ENCODE measurements at regions not wholly inside any gene's neighbourhood (a gene's known extent, or its start where the extent isn't known, plus 50 kb on each side); places are given as distances from the start of the nearest gene placed in this dataset.

- no peak for DNase-seq (ENCODE audit: low spot score)
Measured at GRCh38 chr7:85508642-85509410, 322.0 kb upstream of the SEMA3D start.

DNA sequence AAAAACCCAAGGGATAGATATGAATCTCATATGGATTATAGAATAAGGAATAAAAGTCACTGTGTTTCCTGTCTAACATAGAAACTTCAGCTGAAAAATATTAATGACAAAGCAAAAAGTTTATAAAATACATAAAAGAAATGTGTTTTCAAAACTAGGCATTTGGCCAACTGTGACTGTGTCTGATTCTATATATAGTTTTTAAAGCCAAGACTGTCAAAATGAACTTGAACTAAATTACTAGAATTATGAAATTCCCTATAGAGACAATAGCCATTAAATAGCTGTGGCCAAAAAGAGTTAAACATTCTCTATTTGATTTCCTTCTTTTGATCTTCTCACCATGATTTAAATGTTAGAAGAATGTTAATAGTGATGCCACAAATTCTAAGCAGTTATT, 311.2 kb upstream of the SEMA3D start:
- DNase-seq (ENCODE audit: low spot score): no peak

- no peak for DNase-seq (ENCODE audit: low spot score)
Measured at GRCh38 chr7:85489498-85489897, 302.6 kb upstream of the SEMA3D start.

- no peak for DNase-seq (ENCODE audit: low spot score)
Measured at GRCh38 chr7:85488406-85488805, 301.6 kb upstream of the SEMA3D start.

DNA sequence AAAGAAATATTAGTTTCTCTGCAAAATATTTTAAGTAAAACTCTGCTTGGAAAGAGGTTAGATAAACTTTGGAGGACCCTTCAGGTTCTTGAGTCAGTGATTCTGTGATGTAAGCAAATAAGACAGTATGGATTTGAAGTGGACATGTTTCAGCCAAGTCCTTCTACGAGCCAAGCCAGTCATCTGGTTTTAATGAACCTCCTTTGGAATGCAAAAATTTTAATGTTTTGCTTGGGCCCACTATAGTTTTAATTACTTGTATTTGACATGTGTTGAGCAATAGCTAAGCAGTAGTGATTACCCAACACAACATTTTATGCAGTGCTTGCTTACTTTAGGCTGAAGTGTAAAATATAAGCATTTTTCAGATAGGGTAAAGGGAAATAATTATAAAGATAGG, 296.3 kb upstream of the SEMA3D start:
- no peak for DNase-seq (ENCODE audit: low spot score)

GRCh38 chr7:85480666-85481065, 293.8 kb upstream of the SEMA3D start:
- no peak for DNase-seq (ENCODE audit: low spot score)

- DNase-seq (ENCODE audit: low spot score): no peak
Measured at GRCh38 chr7:85479918-85480643, 293.2 kb upstream of the SEMA3D start.

DNA sequence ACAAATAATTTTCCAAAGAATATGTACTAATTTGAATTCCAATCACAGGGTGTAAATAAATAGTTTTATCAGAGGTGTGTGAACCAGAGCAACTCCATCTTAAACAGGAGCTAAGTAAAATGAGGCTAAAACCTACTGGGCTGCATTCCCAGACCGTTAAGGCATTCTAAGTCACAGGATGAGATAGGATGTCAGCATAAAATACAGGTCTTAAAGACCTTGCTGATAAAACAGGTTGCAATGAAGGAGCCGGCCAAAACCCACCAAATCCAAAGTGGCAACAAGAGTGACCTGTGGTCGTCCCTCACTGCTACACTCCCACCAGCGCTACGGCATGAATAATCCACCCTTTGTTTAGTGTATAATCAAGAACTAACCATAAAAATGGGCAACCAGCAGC, 291.7 kb upstream of the SEMA3D start:
- no peak for DNase-seq (ENCODE audit: low spot score)

- no peak for DNase-seq (ENCODE audit: low spot score)
Measured at GRCh38 chr7:85475476-85475875, 288.6 kb upstream of the SEMA3D start.

GRCh38 chr7:85475071-85475470, 288.2 kb upstream of the SEMA3D start:
- no peak for DNase-seq (ENCODE audit: low spot score)

- no peak for DNase-seq (ENCODE audit: low spot score)
Measured at GRCh38 chr7:85474234-85474633, 287.4 kb upstream of the SEMA3D start.

GRCh38 chr7:85471740-85472139, 284.9 kb upstream of the SEMA3D start:
- no peak for DNase-seq (ENCODE audit: low spot score)

DNA sequence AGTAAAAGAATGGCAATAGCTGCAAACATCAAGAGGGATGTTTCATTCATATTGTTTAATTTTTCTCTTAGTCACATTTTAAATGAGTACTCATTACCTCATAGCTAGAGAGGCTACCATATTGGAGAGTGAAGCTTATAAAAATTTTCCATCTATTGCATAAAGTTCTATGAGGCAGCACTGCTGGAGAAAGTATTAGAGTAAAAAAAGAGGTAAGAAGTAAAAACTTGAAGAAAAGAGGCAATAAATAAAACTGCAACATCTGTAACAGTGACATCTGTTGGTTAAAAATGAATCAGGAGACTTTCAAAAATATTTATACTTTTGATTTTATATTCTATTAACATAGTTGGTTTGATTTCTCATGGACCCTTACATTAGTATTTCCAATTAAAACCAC, 284.5 kb upstream of the SEMA3D start:
- DNase-seq (ENCODE audit: low spot score): no peak

GRCh38 chr7:85469446-85470010, 282.7 kb upstream of the SEMA3D start:
- DNase-seq (ENCODE audit: low spot score): no peak

DNA sequence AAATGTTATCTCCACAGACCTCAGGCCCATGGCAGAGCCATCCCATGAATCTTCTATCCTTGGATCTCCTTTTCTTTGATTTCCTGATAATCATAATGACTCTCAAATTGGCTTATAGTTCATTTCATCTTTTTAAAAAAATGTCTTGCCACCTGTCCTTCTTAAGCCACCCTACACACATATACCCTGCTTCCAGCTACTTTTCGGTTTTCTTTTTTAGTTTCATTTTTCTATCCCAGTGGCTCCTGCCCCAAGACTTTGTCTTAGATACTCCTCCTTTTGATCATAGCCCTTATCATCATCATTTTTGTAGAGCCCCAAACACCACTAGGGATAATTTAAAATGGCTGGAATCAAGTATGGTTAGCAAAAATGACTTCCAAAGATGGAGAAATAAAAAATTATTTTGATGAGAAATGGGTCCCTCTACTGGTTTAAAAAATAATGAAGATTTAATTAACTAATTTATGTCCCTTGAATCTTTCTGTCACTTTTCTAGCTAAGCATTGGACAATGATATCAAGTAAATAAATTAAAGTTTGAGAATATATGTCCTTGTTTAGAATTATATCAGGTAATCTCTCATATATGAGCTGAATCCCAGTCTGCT, 277.3 kb upstream of the SEMA3D start:
- no peak for DNase-seq (ENCODE audit: low spot score)

DNA sequence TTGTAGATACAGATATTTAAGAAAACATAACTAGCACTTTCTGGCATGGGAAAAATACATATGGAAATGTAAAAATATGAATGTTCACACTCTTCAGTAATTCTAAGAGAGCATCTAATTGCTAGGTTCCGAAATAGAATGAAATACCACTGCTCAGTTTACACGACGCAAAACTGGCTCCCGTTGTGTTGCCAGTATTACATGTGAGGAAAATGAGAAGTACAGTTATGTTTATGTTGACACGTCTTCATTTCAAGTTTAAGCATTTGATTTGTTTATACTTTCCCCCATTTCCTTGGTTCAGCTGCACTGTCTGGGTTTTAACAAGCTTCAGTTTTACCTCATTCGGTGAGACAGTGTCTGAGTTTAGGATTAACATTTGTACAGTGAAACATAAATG, 275.8 kb upstream of the SEMA3D start:
- DNase-seq (ENCODE audit: low spot score): no peak

DNA sequence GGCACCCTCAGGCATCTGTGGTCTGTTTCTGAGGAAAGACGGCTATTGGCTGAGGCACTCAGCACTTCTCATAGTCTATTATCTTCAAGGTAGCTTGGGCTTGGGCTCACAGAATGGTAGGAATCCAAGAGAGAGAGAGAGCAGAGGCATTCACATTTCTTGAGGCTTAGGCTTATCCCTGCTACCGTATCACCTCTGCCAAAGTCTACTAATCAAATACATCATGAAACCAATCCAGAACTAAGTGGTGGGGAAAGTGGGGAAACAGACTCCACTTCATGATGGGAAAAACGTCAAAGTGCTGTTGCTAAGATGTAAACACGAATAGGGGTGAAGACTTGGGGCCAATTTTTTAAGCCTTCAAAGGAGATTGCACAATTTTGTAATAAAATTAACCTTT, 271.1 kb upstream of the SEMA3D start:
- no peak for DNase-seq (ENCODE audit: low spot score)

GRCh38 chr7:85456254-85456653, 269.4 kb upstream of the SEMA3D start:
- DNase-seq (ENCODE audit: low spot score): no peak

- DNase-seq (ENCODE audit: low spot score): no peak
Measured at GRCh38 chr7:85454904-85455303, 268.0 kb upstream of the SEMA3D start.

DNA sequence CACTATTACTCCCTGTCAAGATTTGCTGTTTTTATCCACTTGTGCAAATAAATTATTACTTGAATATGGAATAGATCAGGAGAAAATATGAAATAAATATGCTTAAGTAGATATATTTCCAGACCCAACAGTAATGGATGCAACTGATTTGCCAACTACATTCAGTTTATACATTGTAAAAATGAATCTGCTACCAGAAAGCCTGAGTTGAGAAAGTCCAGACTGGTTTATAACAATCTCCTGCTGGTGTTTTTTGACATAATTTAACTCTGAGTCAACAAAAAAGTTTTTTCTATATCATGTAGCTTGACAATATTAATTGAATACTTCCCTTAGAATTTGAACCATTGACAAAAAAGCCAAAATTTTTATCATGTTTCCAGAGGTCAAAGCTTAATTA, 265.8 kb upstream of the SEMA3D start:
- no peak for DNase-seq (ENCODE audit: low spot score)

DNA sequence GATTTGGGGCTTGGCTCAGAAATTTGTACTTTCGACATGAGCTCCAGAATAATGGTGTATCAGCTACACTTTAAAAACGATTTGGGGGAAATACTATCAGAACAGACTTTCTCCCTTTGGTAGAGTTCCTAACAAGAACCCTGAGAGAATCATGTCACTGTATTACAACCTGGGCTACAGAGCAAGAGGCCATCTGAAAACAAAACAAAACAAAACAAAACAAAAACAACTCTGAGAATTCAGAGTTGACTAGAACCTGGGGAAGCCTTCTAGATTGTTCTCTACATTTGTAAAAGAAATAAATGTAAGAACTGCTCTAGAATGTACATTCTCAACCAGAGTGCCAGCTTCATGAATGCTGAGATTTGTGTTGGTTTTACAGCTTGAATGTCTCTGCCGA, 262.6 kb upstream of the SEMA3D start:
- no peak for DNase-seq (ENCODE audit: low spot score)

DNA sequence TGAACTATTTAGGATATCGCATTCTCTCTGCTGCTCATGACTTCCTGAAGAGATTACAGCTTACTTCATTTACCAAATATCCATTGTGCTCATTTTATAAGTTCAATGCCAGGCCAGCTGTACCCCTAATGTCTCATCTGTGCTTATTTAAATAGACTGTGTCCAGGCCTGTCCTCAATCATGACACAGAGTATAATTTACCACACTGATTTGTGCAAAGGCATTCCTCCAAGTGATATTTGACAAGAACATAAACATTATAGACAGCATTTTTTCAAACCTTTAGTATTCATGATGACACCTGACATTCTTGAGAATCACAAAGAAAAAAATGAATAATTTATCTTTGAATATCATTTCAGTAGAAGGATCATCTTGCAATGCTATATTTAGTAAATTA, 260.1 kb upstream of the SEMA3D start:
- DNase-seq (ENCODE audit: low spot score): no peak

DNA sequence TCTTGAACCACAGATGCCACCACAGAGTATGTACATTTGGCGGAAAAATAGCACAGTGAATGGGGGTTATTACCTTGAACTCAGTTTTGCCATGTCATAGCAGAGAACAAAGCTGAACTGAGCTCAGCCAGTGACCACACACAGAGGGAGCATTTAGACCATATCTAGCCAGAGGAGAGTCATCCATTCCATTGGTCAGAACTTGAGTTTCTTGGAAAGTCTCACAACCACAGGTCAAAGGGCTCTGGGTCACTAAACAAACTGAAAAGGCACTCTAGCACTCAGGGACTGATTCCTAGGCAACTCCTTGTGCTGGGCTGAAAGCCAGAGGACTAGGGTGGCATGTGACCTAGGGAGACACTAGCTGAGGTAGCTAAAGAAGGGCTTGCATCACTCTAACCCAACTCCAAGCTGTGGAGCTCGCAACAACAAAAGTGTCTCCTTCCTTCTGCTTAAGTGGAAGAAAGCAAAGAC, 239.7 kb upstream of the SEMA3D start:
- DNase-seq (ENCODE audit: low spot score): no peak

Measured in hematopoietic multipotent progenitor cell treated with erythropoietin and hydrocortisone succinate and interleukin-3 and kit ligand, for 15 days (in vitro differentiated cells).